Uterus (tissue), 2 donors: ENCODE measurements at regions not wholly inside any gene's neighbourhood (a gene's known extent, or its start where the extent isn't known, plus 50 kb on each side); places are given as distances from the start of the nearest gene placed in this dataset.

ENCODE experiments used
- POLR2A ChIP-seq, 2 donors: fragments of 450-650 bp; IDR thresholded peaks; one replicate each; pipeline ENCODE4 v1.6.1; 2016; ENCODE audit warnings: antibody characterized with exemption in 2 of 2, mild to moderate bottlenecking in 1 of 2, moderate library complexity in 1 of 2
- TF ChIP-seq, protein P1 (sequence below), 4 experiments: fragments of 200-600 bp in 2 of 4; fragments of 450-650 bp in 2 of 4; sonication (generic) in 2 of 4; IDR thresholded peaks; one replicate each; pipeline ENCODE4 v1.5.1; 2016 to 2019; ENCODE audit warnings: antibody characterized with exemption in 4 of 4, mild to moderate bottlenecking in 2 of 4, moderate library complexity in 1 of 4

- TF ChIP-seq, protein P1, sequence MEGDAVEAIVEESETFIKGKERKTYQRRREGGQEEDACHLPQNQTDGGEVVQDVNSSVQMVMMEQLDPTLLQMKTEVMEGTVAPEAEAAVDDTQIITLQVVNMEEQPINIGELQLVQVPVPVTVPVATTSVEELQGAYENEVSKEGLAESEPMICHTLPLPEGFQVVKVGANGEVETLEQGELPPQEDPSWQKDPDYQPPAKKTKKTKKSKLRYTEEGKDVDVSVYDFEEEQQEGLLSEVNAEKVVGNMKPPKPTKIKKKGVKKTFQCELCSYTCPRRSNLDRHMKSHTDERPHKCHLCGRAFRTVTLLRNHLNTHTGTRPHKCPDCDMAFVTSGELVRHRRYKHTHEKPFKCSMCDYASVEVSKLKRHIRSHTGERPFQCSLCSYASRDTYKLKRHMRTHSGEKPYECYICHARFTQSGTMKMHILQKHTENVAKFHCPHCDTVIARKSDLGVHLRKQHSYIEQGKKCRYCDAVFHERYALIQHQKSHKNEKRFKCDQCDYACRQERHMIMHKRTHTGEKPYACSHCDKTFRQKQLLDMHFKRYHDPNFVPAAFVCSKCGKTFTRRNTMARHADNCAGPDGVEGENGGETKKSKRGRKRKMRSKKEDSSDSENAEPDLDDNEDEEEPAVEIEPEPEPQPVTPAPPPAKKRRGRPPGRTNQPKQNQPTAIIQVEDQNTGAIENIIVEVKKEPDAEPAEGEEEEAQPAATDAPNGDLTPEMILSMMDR (IDR thresholded peaks at IDR 0.05): no peak
- TF ChIP-seq POLR2A (IDR thresholded peaks at IDR 0.05): no peak
These were observed 231.3 kb downstream of the KCNE4 start for GRCh38 chr2:223283329-223283728.
